GM18507 (cell line): ENCODE measurements at regions not wholly inside any gene's neighbourhood (a gene's known extent, or its start where the extent isn't known, plus 50 kb on each side); places are given as distances from the start of the nearest gene placed in this dataset.
"Not testable (repeated sequence)": the region's sequence is repeated elsewhere in the genome, so short reads cannot be mapped to it uniquely, and the experiment has no call there.

Experiments used
- DNase-seq: peaks from one replicate; pipeline ENCODE4 v3.0.0; 2011; ENCODE audit warnings: low read depth; ENCODE audit not compliant: insufficient read length; ENCODE audit errors: extremely low spot score
- FAIRE-seq: peaks from 2 replicates; lab custom pipeline; 2011; peaks lifted over from hg19 to GRCh38; lab: Jason Lieb, UNC

DNA sequence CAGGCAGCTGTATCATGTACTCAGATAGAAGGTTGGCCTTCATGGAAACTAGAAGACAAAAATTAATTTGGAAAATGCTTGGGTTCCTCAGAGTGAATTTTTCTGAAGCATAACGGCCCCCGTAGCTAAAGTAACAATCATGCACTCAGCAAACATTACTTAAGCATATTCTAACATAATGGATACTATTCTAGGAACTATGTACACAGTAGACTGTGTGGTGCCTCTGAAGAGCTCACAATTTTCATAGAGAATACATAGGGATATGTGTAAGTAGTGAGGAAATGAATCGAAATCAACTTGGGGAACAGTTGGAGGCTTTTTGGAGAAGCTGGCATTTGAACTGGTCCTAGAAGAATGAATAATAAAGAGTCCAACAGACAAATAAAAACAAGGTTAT, 1045.0 kb downstream of the GLUD2 start:
- DNase-seq: no peak
- no peak for FAIRE-seq

- FAIRE-seq: no peak
- DNase-seq: no peak
Measured at GRCh38 chrX:122092978-122093377, 1045.6 kb downstream of the GLUD2 start.

- FAIRE-seq (no peak), DNase-seq (no peak)
Measured at GRCh38 chrX:122094611-122095010, 1047.2 kb downstream of the GLUD2 start.

DNA sequence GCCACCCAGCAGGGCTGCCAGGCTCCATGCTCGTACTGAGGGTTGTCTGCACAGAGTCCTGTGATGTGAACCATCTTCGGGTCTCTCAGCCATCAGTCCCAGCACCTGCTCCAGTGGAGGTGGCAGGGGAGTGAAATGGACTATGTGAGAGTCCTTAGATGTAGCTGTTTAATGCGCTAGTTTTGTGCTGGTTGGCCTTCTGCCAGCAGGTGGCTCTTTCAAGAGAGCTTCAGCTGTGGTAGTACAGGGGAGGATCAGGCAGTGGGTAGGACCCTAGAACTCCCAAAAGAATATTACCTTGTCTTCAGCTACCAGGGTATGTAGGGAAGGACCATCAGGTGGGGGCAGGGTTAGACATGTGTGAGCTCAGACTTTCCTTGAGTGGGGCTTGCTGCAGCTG, 1066.0 kb downstream of the GLUD2 start:
- DNase-seq: no peak
- no peak for FAIRE-seq

DNA sequence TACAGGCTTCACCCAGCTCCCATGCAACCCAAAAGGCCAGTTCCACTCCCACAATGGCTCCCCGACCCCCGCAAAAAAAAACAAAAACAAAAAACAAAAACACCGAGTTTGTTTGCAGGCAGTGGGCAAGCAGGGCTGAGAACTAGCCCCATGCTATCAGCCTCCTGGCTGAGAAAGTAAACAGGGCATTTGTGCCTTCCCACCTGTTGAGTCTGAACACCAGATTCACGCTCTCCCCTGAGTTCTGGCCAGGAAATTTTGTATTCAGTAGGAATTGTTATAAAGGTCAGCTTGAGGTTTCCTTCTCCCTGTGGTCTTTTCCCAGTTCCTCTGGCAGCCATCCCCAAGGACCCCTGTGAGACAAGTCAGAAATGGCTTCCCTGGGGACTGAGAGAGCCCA, 1066.5 kb downstream of the GLUD2 start:
- DNase-seq (no peak), FAIRE-seq (no peak)

DNA sequence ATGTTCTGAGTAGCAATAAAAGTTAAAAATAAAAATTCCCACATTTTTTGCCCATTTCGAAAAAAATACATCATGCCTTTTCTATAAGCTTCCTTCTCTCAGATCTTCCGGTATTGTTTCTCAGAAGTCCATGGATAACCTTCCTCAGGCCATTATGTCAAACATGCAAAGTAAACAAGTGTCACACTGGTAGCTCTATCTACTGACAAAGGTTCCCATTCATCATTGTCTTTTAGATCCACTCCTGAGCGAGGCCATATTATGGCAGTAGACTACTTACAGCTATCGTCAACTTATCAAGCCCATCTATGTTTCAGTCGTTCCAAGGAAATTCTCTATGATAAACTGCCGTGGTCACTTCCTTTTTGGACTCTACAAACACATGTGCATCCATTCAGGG, 1068.2 kb downstream of the GLUD2 start:
- FAIRE-seq (no peak), DNase-seq (no peak)

DNA sequence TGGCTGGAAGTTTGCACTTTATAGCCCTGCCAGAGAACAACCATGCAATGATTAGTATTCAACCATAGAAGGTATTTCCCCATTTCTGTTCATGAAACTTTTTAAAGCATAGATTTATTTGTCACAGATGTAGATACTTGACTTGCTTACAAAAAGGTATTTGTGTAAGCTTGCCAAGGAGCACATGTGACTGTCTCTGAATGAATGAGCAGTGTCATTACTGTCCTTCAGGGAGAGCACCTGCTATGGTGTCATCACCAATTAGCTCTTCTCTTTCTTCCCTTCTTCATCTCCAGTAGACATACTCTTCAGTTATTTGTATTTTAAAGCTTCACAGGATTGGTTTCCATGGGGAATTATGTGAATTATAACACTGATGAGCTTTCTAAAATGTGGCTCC, 1064.7 kb upstream of the GRIA3 start:
- no peak for DNase-seq
- FAIRE-seq: no peak

- FAIRE-seq (no peak), DNase-seq (no peak)
Measured at GRCh38 chrX:122122274-122122673, 1061.8 kb upstream of the GRIA3 start.

DNA sequence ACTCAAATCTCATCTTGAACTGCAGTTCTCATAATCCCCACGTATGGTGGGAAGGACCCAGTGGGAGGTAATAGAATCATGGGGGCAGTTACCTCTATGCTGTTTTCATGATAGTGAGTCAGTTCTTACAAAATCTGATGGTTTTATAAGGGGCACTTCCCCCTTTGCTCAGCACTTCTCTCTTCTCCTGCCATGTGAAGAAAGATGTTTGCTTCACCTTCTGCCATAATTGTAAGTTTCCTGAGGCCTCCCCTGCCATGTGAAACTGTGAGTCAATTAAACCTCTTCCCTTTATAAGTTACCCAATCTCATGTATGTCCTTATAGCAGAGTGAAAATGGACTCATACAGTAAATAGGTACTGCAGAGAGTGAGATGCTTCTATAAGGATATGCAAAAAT, 1050.6 kb upstream of the GRIA3 start:
- FAIRE-seq (no peak), DNase-seq (no peak)

GRCh38 chrX:122134291-122134690, 1049.8 kb upstream of the GRIA3 start:
- FAIRE-seq: no peak

DNA sequence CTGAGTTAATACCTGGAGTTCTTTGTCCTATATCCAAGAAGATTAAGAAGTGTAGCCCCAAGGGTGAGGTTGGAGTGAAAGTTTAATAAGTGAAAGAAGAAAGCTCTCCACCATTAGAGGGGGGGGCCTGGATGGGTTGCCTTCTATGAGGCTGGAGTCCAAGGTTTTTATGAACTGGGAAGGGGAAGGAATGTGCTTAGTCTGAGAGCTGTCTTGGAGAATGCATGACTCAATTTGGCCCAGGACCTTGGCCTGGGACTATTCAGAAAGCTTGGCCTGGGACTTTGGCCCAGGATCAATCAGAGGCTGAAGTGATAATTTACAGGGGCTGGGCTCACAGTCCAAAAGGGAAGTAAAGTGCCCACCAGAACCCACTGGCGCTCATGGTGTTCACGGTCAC, 1049.0 kb upstream of the GRIA3 start:
- DNase-seq (no peak), FAIRE-seq (no peak)

More at GRCh38 chrX:122134291-122134690, 1049.8 kb upstream of the GRIA3 start:
- no peak for DNase-seq

DNA sequence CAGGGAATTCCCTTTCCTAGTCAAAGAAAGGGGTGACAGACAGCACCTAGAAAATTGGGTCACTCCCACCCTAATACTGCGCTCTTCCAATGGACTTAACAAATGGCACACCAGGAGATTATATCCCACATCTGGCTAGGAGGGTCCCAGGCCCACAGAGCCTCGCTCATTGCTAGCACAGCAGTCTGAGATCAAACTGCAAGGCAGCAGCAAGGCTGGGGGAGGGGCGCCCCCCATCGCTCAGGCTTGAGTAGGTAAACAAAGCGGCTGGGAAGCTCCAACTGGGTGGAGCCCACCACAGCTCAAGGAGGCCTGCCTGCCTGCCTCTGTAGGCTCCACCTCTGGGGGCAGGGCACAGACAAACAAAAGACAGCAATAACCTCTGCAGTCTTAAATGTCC, 1043.9 kb upstream of the GRIA3 start:
- FAIRE-seq, DNase-seq: not testable (repeated sequence)

DNA sequence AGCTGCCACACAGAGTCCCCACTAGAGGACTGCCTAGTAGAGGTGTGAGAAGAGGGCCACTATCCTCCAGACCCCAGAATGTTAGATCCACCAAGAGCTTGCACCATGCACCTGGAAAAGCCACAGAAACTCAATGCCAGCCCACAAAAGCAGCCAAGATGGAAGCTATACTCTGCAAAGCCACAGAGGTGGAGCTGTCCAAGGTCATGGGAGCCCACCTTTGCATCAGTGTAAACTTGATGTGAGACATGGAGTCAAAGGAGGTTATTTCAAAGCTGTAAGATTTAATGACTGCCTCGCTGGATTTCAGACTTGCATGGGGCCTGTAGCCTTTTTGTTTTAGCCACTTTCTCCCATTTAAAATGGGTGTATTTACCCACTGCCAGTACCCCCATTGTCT, 1030.1 kb upstream of the GRIA3 start:
- DNase-seq (no peak), FAIRE-seq (no peak)

GRCh38 chrX:122168241-122168640, 1015.8 kb upstream of the GRIA3 start:
- FAIRE-seq: no peak
- DNase-seq: no peak

GRCh38 chrX:122184791-122185190, 999.3 kb upstream of the GRIA3 start:
- DNase-seq (no peak), FAIRE-seq (no peak)

DNA sequence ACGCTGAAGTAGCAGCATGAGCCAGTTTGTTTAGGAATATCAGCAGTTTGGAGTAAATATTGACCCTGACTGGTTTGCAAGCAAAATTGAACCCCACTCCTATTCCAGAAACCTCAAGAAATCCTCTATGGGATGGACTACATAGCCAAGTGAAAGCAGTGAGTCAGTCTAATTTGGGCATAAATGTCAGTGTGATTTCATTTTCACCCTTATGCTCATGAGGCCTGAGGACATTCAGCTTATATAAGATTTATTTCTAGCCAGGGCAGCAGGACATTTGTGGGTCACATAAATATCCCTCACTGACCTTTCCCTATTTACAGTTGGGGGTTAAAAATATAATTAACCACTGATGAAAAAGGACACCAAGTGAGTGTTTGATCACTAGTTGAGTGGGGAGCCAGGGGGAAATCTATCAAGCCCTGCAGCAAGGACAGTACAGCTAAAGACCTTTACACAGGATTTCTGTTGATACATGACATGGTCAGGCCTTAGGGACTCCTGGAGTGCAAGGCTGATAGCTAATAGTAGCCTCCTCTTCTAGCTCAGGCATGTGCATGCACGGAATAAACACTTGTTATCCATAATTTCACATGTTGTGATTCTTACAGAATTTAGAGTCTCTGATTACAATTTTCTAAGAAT, 996.9 kb upstream of the GRIA3 start:
- FAIRE-seq: no peak
- no peak for DNase-seq

GRCh38 chrX:122188751-122189150, 995.3 kb upstream of the GRIA3 start:
- FAIRE-seq (no peak), DNase-seq (no peak)

DNA sequence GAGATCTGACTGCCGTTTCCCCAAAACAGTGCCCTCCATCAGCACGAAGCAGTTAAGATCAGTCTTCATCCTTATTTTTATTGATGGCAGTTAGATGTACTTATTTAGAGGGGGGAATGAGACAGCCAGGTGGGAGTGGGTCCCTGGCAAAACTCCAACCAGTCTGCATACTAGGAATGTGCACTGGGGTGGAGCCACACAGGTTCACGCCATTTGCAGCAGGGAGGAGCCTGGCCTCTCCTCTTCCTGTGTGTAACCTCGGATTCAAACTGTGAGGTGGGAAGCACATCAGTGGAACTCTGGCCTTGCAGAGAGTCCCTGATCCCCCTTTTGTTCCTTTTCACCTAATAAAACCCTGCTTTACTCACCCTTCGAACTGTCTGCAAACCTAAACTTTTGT, 987.7 kb upstream of the GRIA3 start:
- DNase-seq (no peak), FAIRE-seq (no peak)

- FAIRE-seq (no peak), DNase-seq (no peak)
Measured at GRCh38 chrX:122203399-122203798, 980.7 kb upstream of the GRIA3 start.

DNA sequence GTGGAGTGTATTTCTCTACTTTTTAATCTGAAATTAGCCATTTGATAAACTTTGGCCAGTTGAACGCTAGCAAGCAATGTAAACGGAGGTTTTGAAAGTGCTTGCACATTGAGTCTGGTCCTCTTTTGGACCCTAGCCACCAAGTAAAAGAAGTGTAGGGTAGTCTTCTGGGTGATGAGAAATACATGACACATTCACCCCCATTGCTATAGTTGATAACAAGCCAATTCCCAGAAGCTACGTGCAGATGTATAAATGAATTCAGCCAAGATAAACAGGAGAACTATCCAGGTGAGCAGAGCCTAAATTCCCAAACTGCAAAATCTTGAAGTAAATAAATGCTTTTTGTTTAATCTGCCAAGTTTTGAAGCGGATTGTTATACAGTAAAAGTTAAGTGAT, 965.4 kb upstream of the GRIA3 start:
- FAIRE-seq (no peak), DNase-seq (no peak)

DNA sequence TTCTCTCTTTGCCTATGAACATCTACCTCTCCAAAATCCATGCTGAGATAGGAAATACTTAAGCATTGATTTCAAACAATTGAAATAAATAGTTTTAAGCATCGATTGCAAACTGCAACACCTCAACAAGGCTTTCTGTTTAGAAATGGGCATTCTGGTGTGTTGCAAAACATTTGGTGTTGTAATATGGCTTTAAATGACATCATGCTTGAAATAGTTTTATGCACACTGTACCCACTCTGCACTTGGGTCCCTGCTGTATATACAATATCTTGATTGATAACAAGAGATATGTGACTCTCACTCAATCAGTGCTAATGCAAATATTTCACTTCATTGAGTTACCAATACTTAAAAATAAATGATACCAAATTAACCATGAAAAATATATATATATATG, 964.9 kb upstream of the GRIA3 start:
- DNase-seq: no peak
- no peak for FAIRE-seq

GRCh38 chrX:122219735-122220134, 964.3 kb upstream of the GRIA3 start:
- DNase-seq (no peak), FAIRE-seq (no peak)
